Glutamatergic neuron (in vitro differentiated cells): ENCODE measurements at regions not wholly inside any gene's neighbourhood (a gene's known extent, or its start where the extent isn't known, plus 50 kb on each side); places are given as distances from the start of the nearest gene placed in this dataset.

Experiments used
- DNase-seq: peaks from one replicate; pipeline ENCODE4 v3.0.0; 2022
- H3K27ac Mint-ChIP-seq: one replicate; pipeline ENCODE4 v1.8.0; 2020; ENCODE audit warnings: mild to moderate bottlenecking, mixed read lengths, inconsistent platforms; ENCODE audit not compliant: unreplicated experiment
- H3K27me3 Mint-ChIP-seq: one replicate; pipeline ENCODE4 v1.8.0; 2020; ENCODE audit warnings: mild to moderate bottlenecking, moderate library complexity, mixed read lengths, inconsistent platforms; ENCODE audit not compliant: unreplicated experiment
- H3K36me3 Mint-ChIP-seq: one replicate; pipeline ENCODE4 v1.8.0; 2020; ENCODE audit warnings: mild to moderate bottlenecking, mixed read lengths, inconsistent platforms; ENCODE audit not compliant: unreplicated experiment
- H3K4me1 Mint-ChIP-seq: one replicate; pipeline ENCODE4 v1.8.0; 2020; ENCODE audit warnings: mild to moderate bottlenecking, low read depth, mixed read lengths, inconsistent platforms; ENCODE audit not compliant: unreplicated experiment
- H3K4me3 Mint-ChIP-seq: one replicate; pipeline ENCODE4 v1.8.0; 2020; ENCODE audit warnings: mild to moderate bottlenecking, mixed read lengths, inconsistent platforms; ENCODE audit not compliant: unreplicated experiment
- H3K9me3 Mint-ChIP-seq: one replicate; pipeline ENCODE4 v1.8.0; 2020; ENCODE audit warnings: mild to moderate bottlenecking, moderate library complexity, mixed read lengths, inconsistent platforms; ENCODE audit not compliant: unreplicated experiment
- CTCF ChIP-seq: fragments of 200-600 bp; sonication (generic); IDR thresholded peaks from one replicate; pipeline ENCODE4 v1.5.0; 2021; ENCODE audit not compliant: partially characterized antibody, unreplicated experiment

- peaks cover 4% of the 10 kb centered on the region for H3K27me3 Mint-ChIP-seq
- no peak for DNase-seq
- no peak for TF ChIP-seq CTCF
- H3K4me1 Mint-ChIP-seq, result no peaks in the 10 kb centered on the region
- peaks cover 6% of the 10 kb centered on the region for H3K36me3 Mint-ChIP-seq
- H3K4me3 Mint-ChIP-seq, result no peak overlapping the region
- H3K27ac Mint-ChIP-seq, result no peak overlapping the region
- peaks cover 3% of the 10 kb centered on the region for H3K9me3 Mint-ChIP-seq
Measured at GRCh38 chr12:68387338-68387737, 55.2 kb upstream of the MDM1 start.

- H3K27me3 Mint-ChIP-seq, result peaks cover 4% of the 10 kb centered on the region
- H3K27ac Mint-ChIP-seq, result no peak overlapping the region
- no peak for DNase-seq
- H3K36me3 Mint-ChIP-seq, result peaks cover 6% of the 10 kb centered on the region
- no peaks in the 10 kb centered on the region for H3K4me1 Mint-ChIP-seq
- no peak for TF ChIP-seq CTCF
- no peak overlapping the region for H3K4me3 Mint-ChIP-seq
- peaks cover 3% of the 10 kb centered on the region for H3K9me3 Mint-ChIP-seq
Measured at GRCh38 chr12:68389305-68389704, 57.1 kb upstream of the MDM1 start.

GRCh38 chr12:68391937-68392336, 59.8 kb upstream of the MDM1 start:
- Mint-ChIP-seq H3K4me3 (no peak overlapping the region), H3K27ac (no peak overlapping the region), H3K4me1 (no peaks in the 10 kb centered on the region), H3K9me3 (peaks cover 3% of the 10 kb centered on the region), H3K27me3 (peaks cover 2% of the 10 kb centered on the region), H3K36me3 (peaks cover 6% of the 10 kb centered on the region)
- no peak for TF ChIP-seq CTCF
- no peak for DNase-seq

GRCh38 chr12:68392376-68392775, 60.2 kb upstream of the MDM1 start:
- TF ChIP-seq CTCF, result no peak
- peaks cover 6% of the 10 kb centered on the region for H3K36me3 Mint-ChIP-seq
- no peak for DNase-seq
- no peak overlapping the region for H3K27ac Mint-ChIP-seq
- peaks cover 2% of the 10 kb centered on the region for H3K27me3 Mint-ChIP-seq
- H3K4me1 Mint-ChIP-seq, result no peaks in the 10 kb centered on the region
- no peak overlapping the region for H3K4me3 Mint-ChIP-seq
- peaks cover 3% of the 10 kb centered on the region for H3K9me3 Mint-ChIP-seq

GRCh38 chr12:68393417-68393816, 61.3 kb upstream of the MDM1 start:
- peaks cover 3% of the 10 kb centered on the region for H3K9me3 Mint-ChIP-seq
- no peak overlapping the region for H3K4me3 Mint-ChIP-seq
- peaks cover 6% of the 10 kb centered on the region for H3K36me3 Mint-ChIP-seq
- H3K27ac Mint-ChIP-seq, result no peak overlapping the region
- no peaks in the 10 kb centered on the region for H3K4me1 Mint-ChIP-seq
- peaks cover 2% of the 10 kb centered on the region for H3K27me3 Mint-ChIP-seq
- no peak for DNase-seq
- TF ChIP-seq CTCF, result no peak
